Urothelium cell line (cell line): ENCODE measurements at regions not wholly inside any gene's neighbourhood (a gene's known extent, or its start where the extent isn't known, plus 50 kb on each side); places are given as distances from the start of the nearest gene placed in this dataset.

Experiments
- DNase-seq: peaks from one replicate; pipeline ENCODE4 v3.0.0; 2011; ENCODE audit warnings: low spot score, mixed read lengths
- FAIRE-seq: peaks from 2 replicates; lab custom pipeline; 2011; peaks lifted over from hg19 to GRCh38; lab: Jason Lieb, UNC

DNA sequence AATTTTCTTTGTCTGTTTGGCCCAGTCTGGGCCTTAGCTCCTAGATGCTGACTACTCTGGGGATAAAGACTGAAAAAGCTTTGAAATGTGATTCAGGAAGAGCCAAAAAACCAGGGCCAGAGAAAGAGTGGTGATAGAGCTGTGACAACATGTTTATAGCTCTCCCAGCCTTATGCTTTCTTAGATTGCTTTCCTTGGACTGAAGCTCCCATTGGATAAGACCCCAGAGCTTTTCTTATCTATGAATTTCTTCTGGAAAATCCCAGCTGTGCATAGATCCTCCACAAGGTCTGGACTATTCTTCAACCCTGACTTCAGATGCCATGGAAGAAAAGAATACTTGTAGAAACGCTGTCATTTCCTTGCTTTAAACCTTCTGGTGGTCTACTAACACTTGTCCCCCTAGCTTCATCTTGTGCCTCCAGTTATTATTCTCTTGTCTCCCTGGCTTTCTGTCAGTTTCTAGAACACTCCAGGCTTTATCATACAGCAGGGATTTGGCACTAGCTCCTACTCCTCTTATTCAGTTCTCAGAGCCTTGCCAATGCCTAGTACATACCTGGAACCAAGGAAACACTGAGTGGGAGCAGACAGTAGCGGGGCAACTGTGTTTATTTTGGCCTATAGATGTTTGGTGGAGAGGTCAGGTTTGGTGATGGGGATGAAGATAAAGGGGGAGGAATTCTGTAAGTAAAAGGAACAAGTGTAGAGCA, 57.1 kb upstream of the TEX13D start:
- DNase-seq (no peak), FAIRE-seq (no peak)

DNA sequence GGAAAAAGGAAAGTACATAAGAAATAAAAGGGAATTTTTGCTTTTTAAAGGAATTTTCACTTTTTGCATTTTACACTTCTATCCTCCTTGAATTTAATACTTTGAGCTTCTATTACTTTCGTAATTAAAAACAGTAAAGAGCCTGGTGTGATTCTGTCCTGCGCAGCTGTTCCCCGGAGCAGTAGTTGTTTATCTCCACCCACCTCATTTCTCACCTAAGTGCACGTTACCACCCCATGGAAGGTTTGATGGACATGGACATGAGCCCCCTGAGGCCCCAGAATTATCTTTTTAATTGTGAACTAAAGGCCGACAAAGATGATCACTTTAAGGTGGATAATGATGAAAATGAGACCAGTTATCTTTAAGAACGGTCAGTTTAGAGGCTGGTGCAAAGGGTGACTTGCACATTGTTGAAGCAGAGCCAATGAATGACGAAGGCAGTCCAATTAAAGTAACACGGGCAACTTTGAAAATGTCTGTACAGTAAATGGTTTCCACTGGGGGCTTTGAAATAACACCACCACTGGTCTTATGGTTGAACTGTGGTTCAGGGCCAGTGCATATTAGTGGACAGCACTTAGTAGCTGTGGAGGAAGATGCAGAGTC, 52.1 kb upstream of the TEX13D start:
- no peak for FAIRE-seq
- DNase-seq = no peak

- FAIRE-seq = no peak
- no peak for DNase-seq
These were observed 49.9 kb upstream of the TEX13D start for GRCh38 chrX:124282580-124282979.
